ENCODE measurements at regions not wholly inside any gene's neighbourhood (a gene's known extent, or its start where the extent isn't known, plus 50 kb on each side); places are given as distances from the start of the nearest gene placed in this dataset.

- TF ChIP-seq YY1 (IDR thresholded peaks at IDR 0.05; ENCODE audit: extremely low read depth, insufficient replicate concordance, low read depth, low read length) (no peak), TCF7L2 (IDR thresholded peaks at IDR 0.05; ENCODE audit: borderline replicate concordance, extremely low read depth, insufficient read depth, insufficient read length) (no peak), EGR1 (IDR thresholded peaks at IDR 0.05; ENCODE audit: low read depth) (no peak), FOSL1 (IDR thresholded peaks at IDR 0.05; ENCODE audit: low read depth) (no peak)
Observed at GRCh38 chr13:84658491-84659358, 776.5 kb upstream of the SLITRK1 start (continued).

GRCh38 chr13:84655677-84656076, 773.4 kb upstream of the SLITRK1 start:
- H3K36me3 ChIP-seq (ENCODE audit: control insufficient read depth in 1 of 2, insufficient read depth in 2 of 2, low read length in 2 of 2), result no peaks in the 10 kb centered on the region
- DNase-seq (ENCODE audit: low read depth, low spot score) (no peak), ATAC-seq (no peak)
- H3K27ac ChIP-seq (ENCODE audit: low read depth, low read length), result no peak overlapping the region
- H3K4me2 ChIP-seq (ENCODE audit: low read length), result no peak overlapping the region
- no peak overlapping the region for H3K4me3 ChIP-seq (replicated peaks in 1 of 2; ENCODE audit: low read depth in 1 of 2, low read length in 2 of 2)
- no peaks in the 10 kb centered on the region for H4K20me1 ChIP-seq (ENCODE audit: insufficient read depth)
- no peak for TF ChIP-seq EGR1 (IDR thresholded peaks at IDR 0.05; ENCODE audit: low read depth)
- no peak for TF ChIP-seq SIN3A (IDR thresholded peaks at IDR 0.05; ENCODE audit: low read depth)
- intact Hi-C loops (cut with micrococcal nuclease), result no loop called here
- ChIA-PET POLR2A (no interaction called here), RAD21 (ENCODE audit: low non-redundant PET in 1 of 2, low total read pairs in 2 of 2, uncharacterized antibody in 2 of 2, unreplicated experiment in 2 of 2) (no interaction called here), CTCF (no interaction called here)
- no peaks in the 10 kb centered on the region for H3K27me3 ChIP-seq (ENCODE audit: insufficient read depth, low read length)
- no TSS peak for BruUV-seq (replicated peaks)
- no peaks in the 10 kb centered on the region for H3K9me2 ChIP-seq (ENCODE audit: insufficient read depth)
- peaks cover 0 to 3% of the 10 kb centered on the region in 2 experiments; a peak in 1 of 4 replicates for H3K9me3 ChIP-seq (ENCODE audit: control insufficient read depth in 1 of 2, insufficient read depth in 1 of 2, low read depth in 1 of 2, low read length in 2 of 2)
- no peaks in the 10 kb centered on the region for H3K4me1 ChIP-seq (ENCODE audit: control insufficient read depth in 1 of 2, insufficient read depth in 2 of 2, low read length in 2 of 2)
- H3K9ac ChIP-seq (ENCODE audit: low read length), result no peak overlapping the region
- no peak overlapping the region for H2AFZ ChIP-seq (ENCODE audit: low read depth, low read length, poor library complexity, severe bottlenecking)
- no peaks in the 10 kb centered on the region for H3K79me2 ChIP-seq (ENCODE audit: insufficient read depth, low read length)

DNA sequence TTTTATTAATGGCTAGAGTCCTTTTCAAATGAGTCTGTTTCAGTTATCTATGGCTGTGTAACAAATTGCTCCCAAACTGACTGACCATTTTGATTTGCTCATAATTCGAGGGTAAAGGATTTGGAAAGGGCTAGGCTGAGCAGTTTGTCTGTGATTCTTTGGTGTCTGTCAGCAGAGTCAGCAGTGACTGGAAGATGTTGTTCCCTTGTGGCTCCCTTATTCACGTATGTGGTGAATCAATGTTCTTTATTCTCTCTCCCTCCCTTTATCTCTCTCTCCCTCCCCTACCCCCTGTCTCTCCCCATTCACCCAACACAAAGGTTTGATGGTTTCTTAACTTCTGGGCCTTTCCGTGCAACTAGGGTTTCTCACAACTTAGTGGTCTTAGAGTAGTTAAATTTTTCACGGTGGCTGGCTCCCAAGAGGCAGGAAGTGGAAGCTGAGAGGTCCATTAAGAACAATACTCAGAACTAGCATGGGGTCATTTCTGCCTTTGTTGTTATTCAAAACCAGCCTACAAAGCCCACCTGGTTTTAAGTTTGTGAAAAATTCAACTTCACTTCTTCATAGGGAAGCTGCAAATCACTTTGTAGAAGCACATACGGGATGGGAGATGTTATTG, 772.5 kb upstream of the SLITRK1 start:
- ChIA-PET POLR2A (no interaction called here), RAD21 (ENCODE audit: low non-redundant PET in 1 of 2, low total read pairs in 2 of 2, uncharacterized antibody in 2 of 2, unreplicated experiment in 2 of 2) (no interaction called here), CTCF (no interaction called here)
- H2AFZ ChIP-seq (ENCODE audit: low read depth, low read length, poor library complexity, severe bottlenecking), result no peak overlapping the region
- H3K27me3 ChIP-seq (ENCODE audit: insufficient read depth, low read length), result no peaks in the 10 kb centered on the region
- H3K9ac ChIP-seq (ENCODE audit: low read length), result no peak overlapping the region
- H3K9me2 ChIP-seq (ENCODE audit: insufficient read depth), result no peaks in the 10 kb centered on the region
- H4K20me1 ChIP-seq (ENCODE audit: insufficient read depth), result no peaks in the 10 kb centered on the region
- no peaks in the 10 kb centered on the region for H3K36me3 ChIP-seq (ENCODE audit: control insufficient read depth in 1 of 2, insufficient read depth in 2 of 2, low read length in 2 of 2)
- DNase-seq (ENCODE audit: low read depth, low spot score), result no peak
- no peak for ATAC-seq
- H3K9me3 ChIP-seq (ENCODE audit: control insufficient read depth in 1 of 2, insufficient read depth in 1 of 2, low read depth in 1 of 2, low read length in 2 of 2), result peaks cover 0 to 3% of the 10 kb centered on the region in 2 experiments; a peak in 1 of 4 replicates
- no peaks in the 10 kb centered on the region for H3K79me2 ChIP-seq (ENCODE audit: insufficient read depth, low read length)
- no TSS peak for BruUV-seq (replicated peaks)
- no peak overlapping the region for H3K4me2 ChIP-seq (ENCODE audit: low read length)
- H3K4me3 ChIP-seq (replicated peaks in 1 of 2; ENCODE audit: low read depth in 1 of 2, low read length in 2 of 2), result no peak overlapping the region
- H3K4me1 ChIP-seq (ENCODE audit: control insufficient read depth in 1 of 2, insufficient read depth in 2 of 2, low read length in 2 of 2), result peaks cover 0 to 4% of the 10 kb centered on the region in 2 experiments; a peak in 1 of 4 replicates
- no peak overlapping the region for H3K27ac ChIP-seq (ENCODE audit: low read depth, low read length)
- intact Hi-C loops (cut with micrococcal nuclease), result no loop called here
- TF ChIP-seq TCF7L2 (IDR thresholded peaks at IDR 0.05; ENCODE audit: borderline replicate concordance, extremely low read depth, insufficient read depth, insufficient read length), result no peak
- no peak for TF ChIP-seq SP1 (IDR thresholded peaks at IDR 0.05; ENCODE audit: low read depth)
- TF ChIP-seq ZFX (IDR thresholded peaks at IDR 0.05), result no peak
- TF ChIP-seq RAD21 (IDR thresholded peaks at IDR 0.05; ENCODE audit: low read depth), result no peak
- no peak for TF ChIP-seq CTCF (IDR thresholded peaks at IDR 0.05 in 2 of 3, conservative IDR thresholded peaks at IDR 0.05 in 1 of 3; ENCODE audit: borderline replicate concordance in 1 of 3, insufficient read depth in 1 of 3, low read depth in 2 of 3, low read length in 2 of 3)
- no peak for TF ChIP-seq EZH2phosphoT487 (IDR thresholded peaks at IDR 0.05; ENCODE audit: borderline replicate concordance)
- TF ChIP-seq EZH2 (IDR thresholded peaks at IDR 0.05), result no peak
- TF ChIP-seq POLR2AphosphoS5 (IDR thresholded peaks at IDR 0.05; ENCODE audit: low read depth, low read length), result no peak
- TF ChIP-seq, protein P1, sequence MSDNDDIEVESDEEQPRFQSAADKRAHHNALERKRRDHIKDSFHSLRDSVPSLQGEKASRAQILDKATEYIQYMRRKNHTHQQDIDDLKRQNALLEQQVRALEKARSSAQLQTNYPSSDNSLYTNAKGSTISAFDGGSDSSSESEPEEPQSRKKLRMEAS (IDR thresholded peaks at IDR 0.05), result no peak
- no peak for TF ChIP-seq SRF (IDR thresholded peaks at IDR 0.05; ENCODE audit: low read depth)
- no peak for TF ChIP-seq CEBPB (IDR thresholded peaks at IDR 0.05; ENCODE audit: low read depth)
- no peak for TF ChIP-seq POLR2A (IDR thresholded peaks at IDR 0.05; ENCODE audit: borderline replicate concordance, extremely low read depth, insufficient read depth, insufficient read length)
- no peak for TF ChIP-seq YY1 (IDR thresholded peaks at IDR 0.05; ENCODE audit: extremely low read depth, insufficient replicate concordance, low read depth, low read length)

Measured in HCT116 (cell line).